HCT116 (cell line): ENCODE measurements at regions not wholly inside any gene's neighbourhood (a gene's known extent, or its start where the extent isn't known, plus 50 kb on each side); places are given as distances from the start of the nearest gene placed in this dataset.

Source experiments
- ATAC-seq: fragments of 200-7000 bp; cut with Tn5 transposase; 2 replicates; pipeline ENCODE4 v1.9.1; 2020; ENCODE audit warnings: mild to moderate bottlenecking, moderate library complexity
- BruUV-seq: library from RNA; stranded (reverse); fragments of 400-500 nt; replicated peaks from 2 replicates; lab custom pipeline; 2021; lab: Mats Ljungman, UMichigan
- CTCF ChIA-PET: fragments of 300-600 bp; sonication (Branson Sonifier 250); formaldehyde crosslinking; loops from one replicate; lab custom pipeline; 2021; ENCODE audit warnings: antibody characterized with exemption; lab: Charles Lee
- POLR2A ChIA-PET: fragments of 300-600, 350-600 bp; sonication (Branson Sonifier 250); formaldehyde crosslinking; loops from one replicate; lab custom pipeline; 2021; ENCODE audit warnings: antibody characterized with exemption; lab: Charles Lee
- RAD21 ChIA-PET, 2 experiments: fragments of 300-600 bp; sonication (Branson Sonifier 250); formaldehyde crosslinking; loops; one replicate each; lab custom pipeline; 2023; ENCODE audit warnings: low total read pairs in 2 of 2; ENCODE audit not compliant: uncharacterized antibody in 2 of 2, unreplicated experiment in 2 of 2, low non-redundant PET in 1 of 2; lab: Charles Lee
- DNase-seq: peaks from one replicate; pipeline ENCODE4 v3.0.0-alpha.2; 2010; ENCODE audit warnings: low read depth, low spot score
- H2AFZ ChIP-seq: fragments of 200-600 bp; shearing (Covaris generic), sonication (generic); 2 replicates; pipeline ENCODE4 v1.6.1; 2017; ENCODE audit warnings: low read depth, mixed run types, mixed read lengths, antibody characterized with exemption, low read length; ENCODE audit not compliant: poor library complexity, severe bottlenecking
- H3K27ac ChIP-seq: 2 replicates; pipeline ENCODE4 v1.5.1; 2012; ENCODE audit warnings: low read depth, low read length
- H3K27me3 ChIP-seq: fragments of 200-600 bp; sonication (generic); 2 replicates; pipeline ENCODE4 v1.6.1; 2016; ENCODE audit warnings: mixed run types, low read length, mixed read lengths; ENCODE audit not compliant: insufficient read depth
- H3K36me3 ChIP-seq, 2 experiments: fragments of 200-500 bp in 1 of 2; fragments of 200-600 bp in 1 of 2; sonication (Bioruptor generic) in 1 of 2; sonication (generic) in 1 of 2; 2 replicates each; pipeline versions ENCODE4 v1.5.1 to v1.6.1; 2014 to 2016; ENCODE audit warnings: low read length in 2 of 2, inconsistent platforms in 1 of 2, mixed read lengths in 1 of 2, mixed run types in 1 of 2; ENCODE audit not compliant: insufficient read depth in 2 of 2, control insufficient read depth in 1 of 2
- H3K4me1 ChIP-seq, 2 experiments: fragments of 200-600 bp in 1 of 2; sonication (generic) in 1 of 2; 2 replicates each; pipeline versions ENCODE4 v1.5.1 to v1.6.1; 2012 to 2017; ENCODE audit warnings: low read length in 2 of 2, inconsistent platforms in 1 of 2, mild to moderate bottlenecking in 1 of 2, mixed read lengths in 1 of 2, mixed run types in 1 of 2, moderate library complexity in 1 of 2; ENCODE audit not compliant: insufficient read depth in 2 of 2, control insufficient read depth in 1 of 2
- H3K4me2 ChIP-seq: fragments of 200-600 bp; sonication (generic); 2 replicates; pipeline ENCODE4 v1.6.1; 2017; ENCODE audit warnings: mixed run types, low read length, mixed read lengths
- H3K4me3 ChIP-seq, 2 experiments: fragments of 200-600 bp in 1 of 2; sonication (generic) in 1 of 2; replicated peaks in 1 of 2; 2 replicates each; pipeline ENCODE4 v1.5.1; 2011 to 2016; ENCODE audit warnings: low read length in 2 of 2, control low read depth in 1 of 2, low read depth in 1 of 2, mild to moderate bottlenecking in 1 of 2, mixed read lengths in 1 of 2, mixed run types in 1 of 2
- H3K79me2 ChIP-seq: fragments of 200-600 bp; sonication (generic); 2 replicates; pipeline ENCODE4 v1.6.1; 2017; ENCODE audit warnings: mild to moderate bottlenecking, mixed run types, low read length, moderate library complexity, mixed read lengths; ENCODE audit not compliant: insufficient read depth
- H3K9ac ChIP-seq: fragments of 200-600 bp; sonication (generic); 2 replicates; pipeline ENCODE4 v1.6.1; 2016; ENCODE audit warnings: low read length, mixed read lengths
- H3K9me2 ChIP-seq: fragments of 200-600 bp; sonication (generic), shearing (Covaris generic); 2 replicates; pipeline ENCODE4 v1.6.1; 2017; ENCODE audit warnings: mixed run types, mild to moderate bottlenecking, moderate library complexity; ENCODE audit not compliant: insufficient read depth
- H3K9me3 ChIP-seq, 2 experiments: fragments of 200-500 bp in 1 of 2; fragments of 200-600 bp in 1 of 2; sonication (Bioruptor generic) in 1 of 2; sonication (generic) in 1 of 2; 2 replicates each; pipeline ENCODE4 v1.6.1; 2014 to 2017; ENCODE audit warnings: low read length in 2 of 2, mixed read lengths in 2 of 2, inconsistent platforms in 1 of 2, low read depth in 1 of 2, mild to moderate bottlenecking in 1 of 2, mixed run types in 1 of 2, moderate library complexity in 1 of 2; ENCODE audit not compliant: control insufficient read depth in 1 of 2, insufficient read depth in 1 of 2
- H4K20me1 ChIP-seq: fragments of 200-600 bp; sonication (generic), shearing (Covaris generic); 2 replicates; pipeline ENCODE4 v1.6.1; 2017; ENCODE audit warnings: mixed run types, mild to moderate bottlenecking, moderate library complexity; ENCODE audit not compliant: insufficient read depth
- ATF3 ChIP-seq: IDR thresholded peaks from 2 replicates; pipeline ENCODE4 v1.6.1; 2012
- CTCF ChIP-seq, 3 experiments: fragments of 200-600 bp in 1 of 3; sonication (generic) in 1 of 3; IDR thresholded peaks in 2 of 3; conservative IDR thresholded peaks in 1 of 3; 2 replicates each; pipeline ENCODE4 v1.5.1; 2012 to 2017; ENCODE audit warnings: low read depth in 2 of 3, low read length in 2 of 3, antibody characterized with exemption in 1 of 3, borderline replicate concordance in 1 of 3, control low read depth in 1 of 3, mild to moderate bottlenecking in 1 of 3, mixed read lengths in 1 of 3, mixed run types in 1 of 3, moderate library complexity in 1 of 3; ENCODE audit not compliant: insufficient read depth in 1 of 3
- EGR1 ChIP-seq: IDR thresholded peaks from 2 replicates; pipeline ENCODE4 v1.6.1; 2012; ENCODE audit warnings: low read depth
- SRF ChIP-seq: IDR thresholded peaks from 2 replicates; pipeline ENCODE4 v1.6.1; 2012; ENCODE audit warnings: low read depth
- ZFX ChIP-seq: fragments of 450-650 bp; IDR thresholded peaks from 2 replicates; pipeline ENCODE4 v1.6.1; 2017
- intact Hi-C: fragments of 100-400 bp; cut with micrococcal nuclease; formaldehyde crosslinking; loops from 2 replicates; pipeline ENCODE4 v1.10.0; 2022

GRCh38 chr10:45076891-45077290, 76.2 kb downstream of the ZNF22 start:
- ChIA-PET CTCF (no interaction called here), POLR2A (no interaction called here)
- no peaks in the 10 kb centered on the region for H3K36me3 ChIP-seq
- DNase-seq: no peak
- no peak overlapping the region for H3K4me2 ChIP-seq
- H3K9ac ChIP-seq: no peak overlapping the region
- TF ChIP-seq ZFX: no peak
- TF ChIP-seq CTCF (IDR thresholded peaks at IDR 0.05 in 2 of 3, conservative IDR thresholded peaks at IDR 0.05 in 1 of 3; ENCODE audit: borderline replicate concordance in 1 of 3, insufficient read depth in 1 of 3, low read depth in 2 of 3, low read length in 2 of 3): no peak
- TF ChIP-seq, all 23 proteins: peak for 0
- Histone ChIP-seq H2AFZ (no peak overlapping the region), H3K9me2 (no peaks in the 10 kb centered on the region), H3K27me3 (no peaks in the 10 kb centered on the region), H3K4me3 (no peak overlapping the region), H4K20me1 (no peaks in the 10 kb centered on the region), H3K4me1 (no peaks in the 10 kb centered on the region), H3K9me3 (no peaks in the 10 kb centered on the region), H3K27ac (no peak overlapping the region), H3K79me2 (no peaks in the 10 kb centered on the region)
- ATAC-seq: no peak
- RAD21 ChIA-PET: interaction anchor here in 1 of 2 experiments (0.7 kb wide), 1 partner anchor 180 kb away, joined by 4 read pairs; no protein-coding TSS in a partner anchor
- intact Hi-C loops: no loop called here
- no TSS peak for BruUV-seq

- no peak for ATAC-seq
- no peak overlapping the region for H3K9ac ChIP-seq
- no TSS peak for BruUV-seq
- ChIA-PET POLR2A (no interaction called here), CTCF (no interaction called here), RAD21 (no interaction called here)
- no peaks in the 10 kb centered on the region for H3K27me3 ChIP-seq
- no peak overlapping the region for H3K27ac ChIP-seq
- no peaks in the 10 kb centered on the region for H3K36me3 ChIP-seq
- H3K9me3 ChIP-seq: no peaks in the 10 kb centered on the region
- no peaks in the 10 kb centered on the region for H3K79me2 ChIP-seq
- no peak overlapping the region for H2AFZ ChIP-seq
- H3K9me2 ChIP-seq: no peaks in the 10 kb centered on the region
- intact Hi-C loops: no loop called here
- no peak overlapping the region for H3K4me3 ChIP-seq
- TF ChIP-seq SRF (no peak), ATF3 (no peak), EGR1 (no peak)
- no peaks in the 10 kb centered on the region for H3K4me1 ChIP-seq
- no peaks in the 10 kb centered on the region for H4K20me1 ChIP-seq
- H3K4me2 ChIP-seq: no peak overlapping the region
- DNase-seq: no peak
These were observed 79.6 kb downstream of the ZNF22 start for GRCh38 chr10:45080331-45080730.
